Right lobe of liver (tissue), 6 donors: ENCODE measurements at regions not wholly inside any gene's neighbourhood (a gene's known extent, or its start where the extent isn't known, plus 50 kb on each side); places are given as distances from the start of the nearest gene placed in this dataset.
A peak's percentile ranks its signal among the peaks of the same experiment; 100 is the strongest.

Experiments
- ATAC-seq, 4 donors: fragments of 200-7000 bp; cut with Tn5 transposase; one replicate each; pipeline ENCODE4 v1.9.1; 2020; ENCODE audit warnings: mild to moderate bottlenecking in 4 of 4, moderate library complexity in 4 of 4
- DNase-seq, 3 donors: peaks; one replicate each; pipeline ENCODE4 v3.0.0-alpha.2; 2020
- H3K27ac ChIP-seq, 3 donors: fragments of 200-600 bp; one replicate each; pipeline ENCODE4 v1.8.0; 2022
- H3K27me3 ChIP-seq, 2 donors: fragments of 200-600 bp; one replicate each; pipeline ENCODE4 v1.8.0; 2022
- H3K36me3 ChIP-seq, 4 donors: fragments of 200-600 bp; sonication (generic) in 1 of 4; one replicate each; pipeline versions ENCODE4 v1.5.1 to v1.8.0; 2017 to 2022; ENCODE audit warnings: control low read depth in 1 of 4
- H3K4me1 ChIP-seq, 4 donors: fragments of 200-600 bp; sonication (generic) in 1 of 4; one replicate each; pipeline versions ENCODE4 v1.5.1 to v1.8.0; 2017 to 2022; ENCODE audit warnings: control low read depth in 1 of 4
- H3K4me3 ChIP-seq, 3 donors: fragments of 200-600 bp; one replicate each; pipeline ENCODE4 v1.8.0; 2022
- H3K9me3 ChIP-seq, 4 donors: fragments of 200-600 bp; sonication (generic) in 1 of 4; one replicate each; pipeline versions ENCODE4 v1.5.1 to v1.8.0; 2017 to 2022; ENCODE audit warnings: control low read depth in 1 of 4
- CTCF ChIP-seq, 4 donors: fragments of 200-600 bp in 3 of 4; fragments of 450-650 bp in 1 of 4; IDR thresholded peaks; one replicate each; pipeline versions ENCODE4 v1.5.1 to v1.8.0; 2016 to 2022; ENCODE audit warnings: antibody characterized with exemption in 4 of 4, mild to moderate bottlenecking in 2 of 4
- POLR2A ChIP-seq: fragments of 450-650 bp; IDR thresholded peaks from one replicate; pipeline ENCODE4 v1.6.1; 2017; ENCODE audit warnings: antibody characterized with exemption, mild to moderate bottlenecking
- WGBS: methylation state at CpG from one replicate; pipeline ENCODE4 v1.1.6; 2018; ENCODE audit warnings: low coverage, low lambda C conversion rate; ENCODE audit not compliant: insufficient coverage; ENCODE audit errors: missing lambda C conversion rate; 5-methylcytosine and 5-hydroxymethylcytosine counted together
- intact Hi-C, 2 donors: fragments of 100-400 bp; cut with DNase I; formaldehyde crosslinking; loops; one replicate each; pipeline versions ENCODE4 v1.11.2 to v1.14.1; 2022
- donor health status: DM: no; HTN: yes; CAD: no.
- donor health status: DM: no; HTN: no; CAD: no.
- donor health status: DM: no; HTN: no; CAD: no.
- donor health status: DM: no; HTN: yes; CAD: no.
- donor health status: DM: no; HTN: yes; CAD: no.

GRCh38 chr18:79613186-79613931, 66.2 kb upstream of the CTDP1 start:
- Histone ChIP-seq H3K4me3 (no peak overlapping the region), H3K27ac (no peak overlapping the region), H3K4me1 (no peaks in the 10 kb centered on the region), H3K9me3 (no peaks in the 10 kb centered on the region), H3K27me3 (no peaks in the 10 kb centered on the region), H3K36me3 (no peaks in the 10 kb centered on the region)
- TF ChIP-seq CTCF (IDR thresholded peaks at IDR 0.05) (no peak), POLR2A (no peak)
- no peak for ATAC-seq
- DNase-seq: peak; percentile 7 to 30 (median 30)
- WGBS: 74% methylated on average over 5 of the region's 33 CpGs
- intact Hi-C loops: no loop called here

GRCh38 chr18:79614211-79614955, 65.2 kb upstream of the CTDP1 start:
- Histone ChIP-seq H3K4me3 (no peak overlapping the region), H3K27me3 (no peaks in the 10 kb centered on the region), H3K4me1 (no peaks in the 10 kb centered on the region), H3K36me3 (no peaks in the 10 kb centered on the region), H3K27ac (no peak overlapping the region), H3K9me3 (no peaks in the 10 kb centered on the region)
- WGBS: 60% methylated on average over 9 of the region's 26 CpGs
- DNase-seq (peak; percentile 12 to 36 (median 29)), ATAC-seq (no peak)
- intact Hi-C loops: no loop called here
- TF ChIP-seq POLR2A (no peak), CTCF (IDR thresholded peaks at IDR 0.05) (no peak)

GRCh38 chr18:79615091-79615490, 64.5 kb upstream of the CTDP1 start:
- Histone ChIP-seq H3K9me3 (no peaks in the 10 kb centered on the region), H3K36me3 (no peaks in the 10 kb centered on the region), H3K4me3 (no peak overlapping the region), H3K27ac (no peak overlapping the region), H3K27me3 (no peaks in the 10 kb centered on the region), H3K4me1 (no peaks in the 10 kb centered on the region)
- WGBS: 69% methylated on average over 14 of the region's 18 CpGs
- TF ChIP-seq CTCF (IDR thresholded peaks at IDR 0.05): no peak
- intact Hi-C loops: no loop called here
- ATAC-seq: no peak
- peak; percentile 5 to 31 (median 20) for DNase-seq

GRCh38 chr18:79615586-79615985, 64.0 kb upstream of the CTDP1 start:
- no peaks in the 10 kb centered on the region for H3K36me3 ChIP-seq
- intact Hi-C loops: no loop called here
- no peaks in the 10 kb centered on the region for H3K27me3 ChIP-seq
- DNase-seq (peak in 2 of 3 donors; percentile 1 to 9), ATAC-seq (no peak)
- H3K9me3 ChIP-seq: no peaks in the 10 kb centered on the region
- no peaks in the 10 kb centered on the region for H3K4me1 ChIP-seq
- no peak for TF ChIP-seq POLR2A
- no peak for TF ChIP-seq CTCF (IDR thresholded peaks at IDR 0.05)
- H3K27ac ChIP-seq: no peak overlapping the region
- H3K4me3 ChIP-seq: no peak overlapping the region
- 68% methylated on average over 7 of the region's 7 CpGs for WGBS
